WTC11 (cell line): ENCODE measurements at regions not wholly inside any gene's neighbourhood (a gene's known extent, or its start where the extent isn't known, plus 50 kb on each side); places are given as distances from the start of the nearest gene placed in this dataset.

Source experiments
- ELF4 ChIP-seq: sonication (generic); formaldehyde crosslinking; IDR thresholded peaks from 2 replicates; pipeline ENCODE4 v1.8.1; 2022; ENCODE audit warnings: low read depth, mild to moderate bottlenecking, moderate library complexity, missing genetic modification reagents
- ETV6 ChIP-seq: sonication (generic); formaldehyde crosslinking; IDR thresholded peaks from 2 replicates; pipeline ENCODE4 v1.8.1; 2022; ENCODE audit warnings: mild to moderate bottlenecking, missing genetic modification reagents
- FOXP1 ChIP-seq: sonication (generic); formaldehyde crosslinking; IDR thresholded peaks from 2 replicates; pipeline ENCODE4 v1.8.0; 2022; ENCODE audit warnings: missing genetic modification reagents, mild to moderate bottlenecking, moderate library complexity, borderline replicate concordance
- MAX ChIP-seq: sonication (generic); formaldehyde crosslinking; IDR thresholded peaks from 2 replicates; pipeline ENCODE4 v1.8.0; 2022; ENCODE audit warnings: mild to moderate bottlenecking, missing genetic modification reagents
- NR1H2 ChIP-seq: sonication (generic); formaldehyde crosslinking; IDR thresholded peaks from 2 replicates; pipeline ENCODE4 v1.9.0; 2021; ENCODE audit warnings: mild to moderate bottlenecking, moderate library complexity, missing genetic modification reagents
- RELA ChIP-seq: sonication (generic); formaldehyde crosslinking; IDR thresholded peaks from 2 replicates; pipeline ENCODE4 v1.8.1; 2022; ENCODE audit warnings: missing genetic modification reagents, mild to moderate bottlenecking, borderline replicate concordance
- TCF7 ChIP-seq: sonication (generic); formaldehyde crosslinking; IDR thresholded peaks from 2 replicates; pipeline ENCODE4 v1.8.0; 2022; ENCODE audit warnings: mild to moderate bottlenecking, low read depth, missing genetic modification reagents, moderate library complexity
- ZNF671 ChIP-seq: fragments of 250-450 bp; sonication (Bioruptor Pico); IDR thresholded peaks from 2 replicates; pipeline ENCODE4 v1.8.0; 2021; ENCODE audit warnings: mild to moderate bottlenecking
- TF ChIP-seq, protein P1 (sequence below): fragments of 200-600 bp; IDR thresholded peaks from 2 replicates; pipeline ENCODE4 v1.8.0; 2022; ENCODE audit warnings: antibody characterized with exemption

- TF ChIP-seq TCF7 (no peak), NR1H2 (CRISPR knock-in tag) (no peak), ETV6 (CRISPR knock-in tag) (no peak), MAX (CRISPR knock-in tag) (no peak), ELF4 (CRISPR knock-in tag) (no peak), FOXP1 (CRISPR knock-in tag) (no peak), ZNF671 (CRISPR knock-in tag) (no peak), RELA (CRISPR knock-in tag) (no peak)
- TF ChIP-seq, protein P1, sequence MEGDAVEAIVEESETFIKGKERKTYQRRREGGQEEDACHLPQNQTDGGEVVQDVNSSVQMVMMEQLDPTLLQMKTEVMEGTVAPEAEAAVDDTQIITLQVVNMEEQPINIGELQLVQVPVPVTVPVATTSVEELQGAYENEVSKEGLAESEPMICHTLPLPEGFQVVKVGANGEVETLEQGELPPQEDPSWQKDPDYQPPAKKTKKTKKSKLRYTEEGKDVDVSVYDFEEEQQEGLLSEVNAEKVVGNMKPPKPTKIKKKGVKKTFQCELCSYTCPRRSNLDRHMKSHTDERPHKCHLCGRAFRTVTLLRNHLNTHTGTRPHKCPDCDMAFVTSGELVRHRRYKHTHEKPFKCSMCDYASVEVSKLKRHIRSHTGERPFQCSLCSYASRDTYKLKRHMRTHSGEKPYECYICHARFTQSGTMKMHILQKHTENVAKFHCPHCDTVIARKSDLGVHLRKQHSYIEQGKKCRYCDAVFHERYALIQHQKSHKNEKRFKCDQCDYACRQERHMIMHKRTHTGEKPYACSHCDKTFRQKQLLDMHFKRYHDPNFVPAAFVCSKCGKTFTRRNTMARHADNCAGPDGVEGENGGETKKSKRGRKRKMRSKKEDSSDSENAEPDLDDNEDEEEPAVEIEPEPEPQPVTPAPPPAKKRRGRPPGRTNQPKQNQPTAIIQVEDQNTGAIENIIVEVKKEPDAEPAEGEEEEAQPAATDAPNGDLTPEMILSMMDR, result no peak
Observed at GRCh38 chr16:8376430-8376829, 213.9 kb downstream of the TMEM114 start.
